ENCODE measurements at regions not wholly inside any gene's neighbourhood (a gene's known extent, or its start where the extent isn't known, plus 50 kb on each side); places are given as distances from the start of the nearest gene placed in this dataset.

- TF ChIP-seq CTCF (IDR thresholded peaks at IDR 0.05): no peak
- TF ChIP-seq POLR2A (IDR thresholded peaks at IDR 0.05): no peak
These were observed 566.6 kb upstream of the CDH8 start for GRCh38 chr16:62602790-62603189.
